ENCODE measurements at regions not wholly inside any gene's neighbourhood (a gene's known extent, or its start where the extent isn't known, plus 50 kb on each side); places are given as distances from the start of the nearest gene placed in this dataset.

- no peak for TF ChIP-seq CTCF (IDR thresholded peaks at IDR 0.05)
- TF ChIP-seq CBFB (CRISPR knock-in tag; IDR thresholded peaks at IDR 0.05; ENCODE audit: low read depth): no peak
- TF ChIP-seq ZSCAN18 (CRISPR knock-in tag; IDR thresholded peaks at IDR 0.05): no peak
These were observed 371.9 kb upstream of the KCNH7 start for GRCh38 chr2:163210430-163210918.

Data from WTC11 (cell line).